ENCODE measurements at regions not wholly inside any gene's neighbourhood (a gene's known extent, or its start where the extent isn't known, plus 50 kb on each side); places are given as distances from the start of the nearest gene placed in this dataset.

- no peak for TF ChIP-seq ATF2 (IDR thresholded peaks at IDR 0.05; ENCODE audit: low read length)
- TF ChIP-seq BHLHE40 (IDR thresholded peaks at IDR 0.05; ENCODE audit: borderline replicate concordance in 1 of 2, low read depth in 2 of 2, low read length in 1 of 2) = no peak
- TF ChIP-seq MXI1 (IDR thresholded peaks at IDR 0.05; ENCODE audit: low read depth, low read length) = no peak
- no peak for TF ChIP-seq KDM1A (IDR thresholded peaks at IDR 0.05; ENCODE audit: borderline replicate concordance)
These were observed 423.2 kb upstream of the C16orf82 start (continued) for GRCh38 chr16:26643519-26643918.

- intact Hi-C loops (cut with micrococcal nuclease; ENCODE audit: unreplicated experiment) = no loop called here
These were observed 421.7 kb upstream of the C16orf82 start for GRCh38 chr16:26644912-26645543.

More at GRCh38 chr16:26644912-26645543, 421.7 kb upstream of the C16orf82 start:
- no peak overlapping the region for H3K4me3 ChIP-seq
- H3K9me3 ChIP-seq (replicated peaks; ENCODE audit: control insufficient read depth, insufficient read depth, low read length) = no peaks in the 10 kb centered on the region
- H3K9ac ChIP-seq (ENCODE audit: control insufficient read depth, insufficient read depth, low read length) = no peak overlapping the region
- no peak overlapping the region for H2AFZ ChIP-seq (ENCODE audit: control insufficient read depth, low read depth, low read length)
- ChIA-PET POLR2A (no interaction called here), SMC1A (ENCODE audit: uncharacterized antibody, unreplicated experiment) (interaction anchor here (1.1 to 1.3 kb wide), 3 partner anchors 10 to 20 kb away, joined by 3 to 5 read pairs (median 3); no protein-coding TSS in a partner anchor), CTCF (interaction anchor here (1.1 kb wide), 1 partner anchor 10 kb away, joined by 5 read pairs; no protein-coding TSS in a partner anchor), RAD21 (ENCODE audit: unreplicated experiment) (interaction anchor here (1.1 kb wide), 1 partner anchor 465 kb away, joined by 3 read pairs; no protein-coding TSS in a partner anchor)
- FAIRE-seq = no peak
- H3K27ac ChIP-seq (ENCODE audit: control insufficient read depth, insufficient read depth) = no peak overlapping the region
- H3K27me3 ChIP-seq (replicated peaks in 1 of 2; ENCODE audit: control insufficient read depth in 2 of 2, insufficient read depth in 2 of 2, low read length in 1 of 2) = no peaks in the 10 kb centered on the region
- DNase-seq (ENCODE audit: low read depth, low spot score) = no peak
- no peaks in the 10 kb centered on the region for H3K36me3 ChIP-seq (ENCODE audit: control insufficient read depth in 2 of 2, insufficient read depth in 2 of 2, low read length in 1 of 2)
- whole genome bisulfite sequencing (ENCODE audit: insufficient coverage, insufficient replicate concordance, low lambda C conversion rate, missing lambda C conversion rate) = 44% methylated on average over 11 of the region's 11 CpGs
- in situ Hi-C loops (cut with MboI) = no loop called here
- ATAC-seq = no peak
- TF ChIP-seq CREM (IDR thresholded peaks at IDR 0.05; ENCODE audit: low read depth) (no peak), IKZF1 (conservative IDR thresholded peaks at IDR 0.05) (no peak), RUNX3 (IDR thresholded peaks at IDR 0.05; ENCODE audit: low read length) (no peak), EP300 (IDR thresholded peaks at IDR 0.05; ENCODE audit: borderline replicate concordance in 1 of 2, control insufficient read depth in 1 of 2, low read depth in 2 of 2, low read length in 2 of 2) (no peak), CHD1 (IDR thresholded peaks at IDR 0.05; ENCODE audit: low read depth, low read length) (no peak)
- H4K20me1 ChIP-seq (ENCODE audit: control insufficient read depth, insufficient read depth) = no peaks in the 10 kb centered on the region
- H3K4me2 ChIP-seq (ENCODE audit: control insufficient read depth, insufficient read depth) = no peak overlapping the region
- no TSS peak for BruUV-seq (replicated peaks)
- H3K79me2 ChIP-seq (ENCODE audit: control insufficient read depth, insufficient read depth, low read length) = no peaks in the 10 kb centered on the region
- no peaks in the 10 kb centered on the region for H3K4me1 ChIP-seq (ENCODE audit: control insufficient read depth, insufficient read depth, low read length)

Data from GM12878 (cell line).